B cell (primary cell): ENCODE measurements at regions not wholly inside any gene's neighbourhood (a gene's known extent, or its start where the extent isn't known, plus 50 kb on each side); places are given as distances from the start of the nearest gene placed in this dataset.

Source experiments
- ATAC-seq: fragments of 200-7000 bp; cut with Tn5 transposase; one replicate; pipeline ENCODE4 v1.10.0; 2021; ENCODE audit warnings: low read depth, mild to moderate bottlenecking, moderate number of reproducible peaks, moderate library complexity
- CTCF ChIA-PET: fragments of 350-600 bp; sonication (Branson Sonifier 250); formaldehyde crosslinking; loops from one replicate; lab custom pipeline; 2021; ENCODE audit warnings: antibody characterized with exemption, inconsistent platforms; lab: Charles Lee
- POLR2A ChIA-PET: fragments of 350-600 bp; sonication (Branson Sonifier 250); formaldehyde crosslinking; loops from one replicate; lab custom pipeline; 2021; ENCODE audit warnings: antibody characterized with exemption; lab: Charles Lee
- DNase-seq: peaks from one replicate; pipeline ENCODE4 v3.0.0; 2013
- H2AFZ ChIP-seq: 2 replicates; pipeline ENCODE4 v1.6.1; 2012; ENCODE audit warnings: mild to moderate bottlenecking, low read depth, low read length; ENCODE audit not compliant: insufficient read depth, poor library complexity, severe bottlenecking
- H3K27ac ChIP-seq, 2 donors: 1 replicate in 1 of 2; 2 replicates in 1 of 2; pipeline ENCODE4 v1.5.1; 2012 to 2013; ENCODE audit warnings: low read length in 2 of 2, mild to moderate bottlenecking in 2 of 2, moderate library complexity in 1 of 2
- H3K27me3 ChIP-seq, 4 experiments: fragments of 200-600 bp in 1 of 4; sonication (generic) in 1 of 4; replicated peaks in 1 of 4; 1 replicate in 2 of 4; 2 replicates in 2 of 4; pipeline versions ENCODE4 v1.6.1 to v1.7.0; 2013 to 2016; ENCODE audit warnings: low read length in 3 of 4, mild to moderate bottlenecking in 2 of 4, mixed read lengths in 1 of 4, moderate library complexity in 1 of 4; ENCODE audit not compliant: insufficient read depth in 4 of 4, control insufficient read depth in 3 of 4; ENCODE audit errors: control extremely low read depth in 1 of 4
- H3K36me3 ChIP-seq, 2 experiments: replicated peaks in 1 of 2; 1 replicate in 1 of 2; 2 replicates in 1 of 2; pipeline versions ENCODE4 v1.6.1 to v1.7.1; 2013; ENCODE audit warnings: low read length in 1 of 2; ENCODE audit not compliant: insufficient read depth in 2 of 2, control insufficient read depth in 1 of 2; ENCODE audit errors: control extremely low read depth in 1 of 2, extremely low read depth in 1 of 2
- H3K4me1 ChIP-seq, 2 donors: fragments of 200-600 bp in 1 of 2; sonication (generic) in 1 of 2; 1 replicate in 1 of 2; 2 replicates in 1 of 2; pipeline versions ENCODE4 v1.5.1 to v1.6.1; 2013 to 2017; ENCODE audit warnings: low read length in 2 of 2; ENCODE audit not compliant: control insufficient read depth in 2 of 2, insufficient read depth in 2 of 2
- H3K4me2 ChIP-seq: replicated peaks from 2 replicates; pipeline ENCODE3; 2012; ENCODE audit warnings: mild to moderate bottlenecking, low read depth, low read length; ENCODE audit not compliant: poor library complexity, severe bottlenecking
- H3K4me3 ChIP-seq, 5 experiments: fragments of 200-600 bp in 1 of 5; sonication (generic) in 1 of 5; 1 replicate in 3 of 5; 2 replicates in 2 of 5; pipeline versions ENCODE4 v1.5.1 to v1.7.0; 2011 to 2016; ENCODE audit warnings: low read length in 4 of 5, mild to moderate bottlenecking in 4 of 5, low read depth in 2 of 5, control low read depth in 1 of 5, moderate library complexity in 1 of 5; ENCODE audit not compliant: insufficient read depth in 1 of 5; ENCODE audit errors: control extremely low read depth in 1 of 5, extremely low read depth in 1 of 5
- H3K79me2 ChIP-seq: fragments of 200-600 bp; sonication (generic); one replicate; pipeline ENCODE4 v1.6.0; 2016; ENCODE audit warnings: low read length; ENCODE audit not compliant: control insufficient read depth, insufficient read depth
- H3K9ac ChIP-seq: fragments of 200-600 bp; sonication (generic); 2 replicates; pipeline ENCODE4 v1.6.1; 2017; ENCODE audit warnings: mild to moderate bottlenecking, low read length, moderate library complexity
- H3K9me3 ChIP-seq, 3 donors: one replicate each; pipeline versions ENCODE4 v1.6.1 to v1.7.1; 2013; ENCODE audit warnings: low read length in 2 of 3; ENCODE audit not compliant: control insufficient read depth in 2 of 3, insufficient read depth in 1 of 3; ENCODE audit errors: control extremely low read depth in 1 of 3
- H4K20me1 ChIP-seq: 2 replicates; pipeline ENCODE4 v1.6.0; 2012; ENCODE audit warnings: mild to moderate bottlenecking, low read length; ENCODE audit not compliant: insufficient read depth, control insufficient read depth, poor library complexity, severe bottlenecking
- H3K27ac Mint-ChIP-seq: one replicate; pipeline ENCODE4 v1.8.0; 2021; ENCODE audit warnings: mixed read lengths
- H3K27me3 Mint-ChIP-seq: one replicate; pipeline ENCODE4 v1.8.0; 2021; ENCODE audit warnings: mixed read lengths
- H3K4me1 Mint-ChIP-seq: one replicate; pipeline ENCODE4 v1.8.0; 2021; ENCODE audit warnings: mixed read lengths
- H3K4me3 Mint-ChIP-seq: one replicate; pipeline ENCODE4 v1.8.0; 2021; ENCODE audit warnings: mixed read lengths
- H3K9me3 Mint-ChIP-seq: one replicate; pipeline ENCODE4 v1.8.0; 2022; ENCODE audit warnings: mixed read lengths; ENCODE audit not compliant: insufficient read depth
- CTCF ChIP-seq: fragments of 200-600 bp; IDR thresholded peaks from one replicate; pipeline ENCODE4 v1.8.0; 2022; ENCODE audit warnings: antibody characterized with exemption, mild to moderate bottlenecking
- EZH2 ChIP-seq: IDR thresholded peaks from 2 replicates; pipeline ENCODE4 v1.6.1; 2012; ENCODE audit warnings: borderline replicate concordance, low read depth, mild to moderate bottlenecking, moderate library complexity, low read length; ENCODE audit not compliant: insufficient read depth, poor library complexity, severe bottlenecking
- WGBS: methylation state at CpG from one replicate; pipeline ENCODE4 v1.1.5; 2013; ENCODE audit warnings: missing lambda C conversion rate; ENCODE audit not compliant: insufficient coverage; 5-methylcytosine and 5-hydroxymethylcytosine counted together
- intact Hi-C: fragments of 100-400 bp; cut with micrococcal nuclease; formaldehyde crosslinking; loops from one replicate; pipeline ENCODE4 v1.10.0; 2022

GRCh38 chrX:5100004-5100403 lies 1128.7 kb downstream of the NLGN4X start:
- H3K9ac ChIP-seq, result no peak overlapping the region
- H3K27ac ChIP-seq, result no peak overlapping the region
- Mint-ChIP-seq H3K4me3 (no peak overlapping the region), H3K27me3 (no peaks in the 10 kb centered on the region), H3K9me3 (no peaks in the 10 kb centered on the region), H3K27ac (no peak overlapping the region), H3K4me1 (no peaks in the 10 kb centered on the region)
- H3K4me2 ChIP-seq, result no peak overlapping the region
- no peaks in the 10 kb centered on the region for H3K9me3 ChIP-seq
- H3K36me3 ChIP-seq, result no peaks in the 10 kb centered on the region
- no peaks in the 10 kb centered on the region for H3K79me2 ChIP-seq
- DNase-seq (no peak), ATAC-seq (no peak)
- no peak overlapping the region for H2AFZ ChIP-seq
- ChIA-PET POLR2A (no interaction called here), CTCF (no interaction called here)
- H3K4me3 ChIP-seq, result no peak overlapping the region
- H3K27me3 ChIP-seq, result no peaks in the 10 kb centered on the region
- TF ChIP-seq EZH2 (no peak), CTCF (no peak)
- WGBS, result no CpG with 5 or more reads among the region's 8 CpGs
- no peaks in the 10 kb centered on the region for H3K4me1 ChIP-seq
- no peaks in the 10 kb centered on the region for H4K20me1 ChIP-seq
- intact Hi-C loops, result no loop called here

- WGBS, result no CpG with 5 or more reads among the region's 2 CpGs
Observed at GRCh38 chrX:5086388-5086787, 1142.3 kb downstream of the NLGN4X start.

More at GRCh38 chrX:5086388-5086787, 1142.3 kb downstream of the NLGN4X start:
- no peaks in the 10 kb centered on the region for H3K27me3 ChIP-seq
- H3K27ac ChIP-seq, result no peak overlapping the region
- H3K9ac ChIP-seq, result no peak overlapping the region
- Mint-ChIP-seq H3K9me3 (no peaks in the 10 kb centered on the region), H3K4me3 (no peak overlapping the region), H3K27ac (no peak overlapping the region), H3K4me1 (no peaks in the 10 kb centered on the region), H3K27me3 (no peaks in the 10 kb centered on the region)
- ATAC-seq (no peak), DNase-seq (no peak)
- ChIA-PET CTCF (no interaction called here), POLR2A (no interaction called here)
- no peak overlapping the region for H3K4me2 ChIP-seq
- no peaks in the 10 kb centered on the region for H4K20me1 ChIP-seq
- no peaks in the 10 kb centered on the region for H3K79me2 ChIP-seq
- H3K4me1 ChIP-seq, result no peaks in the 10 kb centered on the region
- H2AFZ ChIP-seq, result no peak overlapping the region
- H3K36me3 ChIP-seq, result no peaks in the 10 kb centered on the region
- H3K9me3 ChIP-seq, result no peaks in the 10 kb centered on the region
- H3K4me3 ChIP-seq, result no peak overlapping the region
- TF ChIP-seq CTCF (no peak), EZH2 (no peak)
- intact Hi-C loops, result no loop called here
